NT2/D1 (cell line): ENCODE measurements at regions not wholly inside any gene's neighbourhood (a gene's known extent, or its start where the extent isn't known, plus 50 kb on each side); places are given as distances from the start of the nearest gene placed in this dataset.

Experiments
- SUZ12 ChIP-seq: IDR thresholded peaks from 2 replicates; pipeline ENCODE4 v1.6.1; 2011; ENCODE audit not compliant: insufficient read length, insufficient read depth; ENCODE audit errors: extremely low read depth
- YY1 ChIP-seq: IDR thresholded peaks from 2 replicates; pipeline ENCODE4 v1.6.1; 2011; ENCODE audit not compliant: insufficient read length, insufficient read depth
- ZNF274 ChIP-seq: IDR thresholded peaks from 2 replicates; pipeline ENCODE4 v1.6.1; 2011; ENCODE audit warnings: mild to moderate bottlenecking, low read depth, low read length

- no peak for TF ChIP-seq YY1
- TF ChIP-seq ZNF274: no peak
- no peak for TF ChIP-seq SUZ12
Measured at GRCh38 chr13:76621705-76622104, 264.5 kb downstream of the KCTD12 start.
